ENCODE measurements at regions not wholly inside any gene's neighbourhood (a gene's known extent, or its start where the extent isn't known, plus 50 kb on each side); places are given as distances from the start of the nearest gene placed in this dataset.

GRCh38 chr12:13573698-13574321, 377.3 kb downstream of the EMP1 start:
- TF ChIP-seq EP300 (IDR thresholded peaks at IDR 0.05) (no peak), POLR2AphosphoS5 (IDR thresholded peaks at IDR 0.05) (no peak), CTCF (IDR thresholded peaks at IDR 0.05) (no peak), POLR2A (IDR thresholded peaks at IDR 0.05) (no peak)
- no peak for DNase-seq (ENCODE audit: low spot score in 2 of 2)
- H3K27ac ChIP-seq, result no peak overlapping the region

GRCh38 chr12:13571035-13571434, 374.5 kb downstream of the EMP1 start:
- H3K4me1 ChIP-seq, result no peaks in the 10 kb centered on the region
- no peaks in the 10 kb centered on the region for H3K27me3 ChIP-seq
- no peaks in the 10 kb centered on the region for H3K36me3 ChIP-seq
- no peaks in the 10 kb centered on the region for H3K9me3 ChIP-seq
- WGBS, result 88% methylated on average over 2 of the region's 2 CpGs
- H3K27ac ChIP-seq, result no peak overlapping the region
- TF ChIP-seq CTCF (IDR thresholded peaks at IDR 0.05) (no peak), POLR2AphosphoS5 (IDR thresholded peaks at IDR 0.05) (no peak), EP300 (IDR thresholded peaks at IDR 0.05) (no peak), POLR2A (IDR thresholded peaks at IDR 0.05) (no peak)
- H3K4me3 ChIP-seq, result no peak overlapping the region
- no peak for DNase-seq (ENCODE audit: low spot score in 2 of 2)

More at GRCh38 chr12:13573698-13574321, 377.3 kb downstream of the EMP1 start:
- 33% methylated on average over 3 of the region's 3 CpGs for WGBS
- H3K9me3 ChIP-seq, result no peaks in the 10 kb centered on the region
- no peak overlapping the region for H3K4me3 ChIP-seq
- H3K27me3 ChIP-seq, result no peaks in the 10 kb centered on the region
- no peaks in the 10 kb centered on the region for H3K36me3 ChIP-seq
- no peaks in the 10 kb centered on the region for H3K4me1 ChIP-seq

GRCh38 chr12:13570005-13570694, 373.6 kb downstream of the EMP1 start:
- TF ChIP-seq EP300 (IDR thresholded peaks at IDR 0.05), result no peak
- TF ChIP-seq POLR2A (IDR thresholded peaks at IDR 0.05), result no peak
- TF ChIP-seq POLR2AphosphoS5 (IDR thresholded peaks at IDR 0.05), result no peak
- TF ChIP-seq CTCF (IDR thresholded peaks at IDR 0.05), result no peak
- Histone ChIP-seq H3K27ac (no peak overlapping the region), H3K36me3 (no peaks in the 10 kb centered on the region), H3K4me1 (no peaks in the 10 kb centered on the region), H3K9me3 (no peaks in the 10 kb centered on the region), H3K27me3 (no peaks in the 10 kb centered on the region), H3K4me3 (no peak overlapping the region)
- 36% methylated on average over 1 of the region's 1 CpG for WGBS
- no peak for DNase-seq (ENCODE audit: low spot score in 2 of 2)

- H3K4me1 ChIP-seq, result no peaks in the 10 kb centered on the region
- H3K4me3 ChIP-seq, result no peak overlapping the region
- no peak for DNase-seq (ENCODE audit: low spot score in 2 of 2)
- no peaks in the 10 kb centered on the region for H3K36me3 ChIP-seq
- no peaks in the 10 kb centered on the region for H3K9me3 ChIP-seq
- no peaks in the 10 kb centered on the region for H3K27me3 ChIP-seq
- TF ChIP-seq POLR2AphosphoS5 (IDR thresholded peaks at IDR 0.05) (no peak), EP300 (IDR thresholded peaks at IDR 0.05) (no peak), POLR2A (IDR thresholded peaks at IDR 0.05) (no peak), CTCF (IDR thresholded peaks at IDR 0.05) (no peak)
- no peak overlapping the region for H3K27ac ChIP-seq
These were observed 369.8 kb downstream of the EMP1 start for GRCh38 chr12:13566292-13566691.

GRCh38 chr12:13564266-13564810, 367.8 kb downstream of the EMP1 start:
- TF ChIP-seq POLR2AphosphoS5 (IDR thresholded peaks at IDR 0.05) (no peak), POLR2A (IDR thresholded peaks at IDR 0.05) (no peak), CTCF (IDR thresholded peaks at IDR 0.05) (no peak), EP300 (IDR thresholded peaks at IDR 0.05) (no peak)
- no peaks in the 10 kb centered on the region for H3K27me3 ChIP-seq
- no peak overlapping the region for H3K27ac ChIP-seq
- H3K36me3 ChIP-seq, result no peaks in the 10 kb centered on the region
- DNase-seq (ENCODE audit: low spot score in 2 of 2), result no peak
- WGBS, result 92% methylated on average over 21 of the region's 21 CpGs
- H3K9me3 ChIP-seq, result no peaks in the 10 kb centered on the region
- H3K4me1 ChIP-seq, result no peaks in the 10 kb centered on the region
- no peak overlapping the region for H3K4me3 ChIP-seq
